HG03520 (cell line): ENCODE measurements at regions not wholly inside any gene's neighbourhood (a gene's known extent, or its start where the extent isn't known, plus 50 kb on each side); places are given as distances from the start of the nearest gene placed in this dataset.
"Not testable (repeated sequence)": the region's sequence is repeated elsewhere in the genome, so short reads cannot be mapped to it uniquely, and the experiment has no call there.

Source experiments
- ATAC-seq: cut with Tn5 transposase; IDR thresholded peaks from one replicate; pipeline ENCODE4 v1.9.1; 2021; ENCODE audit warnings: mild to moderate bottlenecking, moderate library complexity; ENCODE audit not compliant: unreplicated experiment

GRCh38 chr2:159880729-159881128 lies 82.7 kb upstream of the CD302 start:
- no peak for ATAC-seq

- peak; percentile 85 for ATAC-seq
Observed at GRCh38 chr2:159879051-159879604, 81.1 kb upstream of the CD302 start.

GRCh38 chr2:159875083-159875482 lies 77.1 kb upstream of the CD302 start:
- ATAC-seq = no peak

GRCh38 chr2:159873258-159873657 lies 75.2 kb upstream of the CD302 start:
- ATAC-seq = no peak

GRCh38 chr2:159872353-159872752 lies 74.3 kb upstream of the CD302 start:
- no peak for ATAC-seq

GRCh38 chr2:159868598-159869159 lies 70.7 kb upstream of the CD302 start:
- not testable (repeated sequence) for ATAC-seq

- no peak for ATAC-seq
Observed at GRCh38 chr2:159867567-159868361, 69.8 kb upstream of the CD302 start.

- no peak for ATAC-seq
Observed at GRCh38 chr2:159863526-159864160, 65.6 kb upstream of the CD302 start.

GRCh38 chr2:159860581-159861310 lies 62.7 kb upstream of the CD302 start:
- ATAC-seq = no peak

- ATAC-seq = no peak
Observed at GRCh38 chr2:159859583-159859982, 61.6 kb upstream of the CD302 start.

GRCh38 chr2:159856760-159857159 lies 58.8 kb upstream of the CD302 start:
- ATAC-seq = no peak

GRCh38 chr2:159855557-159856061 lies 57.6 kb upstream of the CD302 start:
- no peak for ATAC-seq

GRCh38 chr2:159855143-159855542 lies 57.1 kb upstream of the CD302 start:
- no peak for ATAC-seq

GRCh38 chr2:159854481-159854880 lies 56.5 kb upstream of the CD302 start:
- ATAC-seq = no peak

GRCh38 chr2:159853101-159853500 lies 55.1 kb upstream of the CD302 start:
- no peak for ATAC-seq

- no peak for ATAC-seq
Observed at GRCh38 chr2:159851941-159852340, 53.9 kb upstream of the CD302 start.

GRCh38 chr2:159850789-159851188 lies 52.8 kb upstream of the CD302 start:
- ATAC-seq = no peak

- no peak for ATAC-seq
Observed at GRCh38 chr2:159849160-159849813, 51.3 kb upstream of the CD302 start.
